ENCODE measurements at regions not wholly inside any gene's neighbourhood (a gene's known extent, or its start where the extent isn't known, plus 50 kb on each side); places are given as distances from the start of the nearest gene placed in this dataset.

DNA sequence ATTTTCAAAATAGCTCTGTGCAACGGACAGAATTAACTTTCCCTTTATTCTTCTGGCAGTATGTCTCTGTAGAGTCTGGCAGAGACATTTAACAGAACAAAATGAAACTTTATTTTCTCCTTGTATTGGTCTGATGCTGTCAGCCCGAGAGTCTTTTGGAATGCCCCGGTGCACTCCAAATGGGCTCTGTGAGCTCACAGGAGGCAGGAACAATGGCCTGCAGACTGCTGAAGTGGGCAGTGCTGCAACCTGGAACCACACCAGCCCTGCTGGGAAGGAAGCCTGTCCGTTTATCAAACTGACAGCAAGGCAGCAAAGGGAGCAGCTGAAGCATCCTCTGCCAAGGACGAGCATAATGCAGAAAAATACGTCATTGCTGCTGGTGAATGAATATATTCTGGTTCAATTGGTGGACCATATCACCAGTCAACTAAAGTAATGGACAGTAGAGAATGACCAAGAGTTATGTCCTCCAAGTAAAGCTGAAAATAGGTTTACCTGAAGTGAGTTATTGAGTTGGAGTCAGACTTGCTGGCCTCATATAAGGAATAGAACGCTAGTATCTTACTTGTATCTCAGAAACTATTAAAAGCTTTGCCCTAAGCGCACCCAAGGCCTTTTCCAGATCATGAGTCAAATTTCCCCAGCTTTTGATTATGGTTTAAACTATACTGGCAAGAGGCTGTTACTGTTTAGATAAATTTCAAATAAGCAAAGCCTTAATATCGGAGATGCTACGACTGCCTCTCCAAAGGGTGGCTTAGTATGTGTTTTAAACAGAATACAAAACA lies 207.6 kb upstream of the TANK start:
- TF ChIP-seq, protein P1, sequence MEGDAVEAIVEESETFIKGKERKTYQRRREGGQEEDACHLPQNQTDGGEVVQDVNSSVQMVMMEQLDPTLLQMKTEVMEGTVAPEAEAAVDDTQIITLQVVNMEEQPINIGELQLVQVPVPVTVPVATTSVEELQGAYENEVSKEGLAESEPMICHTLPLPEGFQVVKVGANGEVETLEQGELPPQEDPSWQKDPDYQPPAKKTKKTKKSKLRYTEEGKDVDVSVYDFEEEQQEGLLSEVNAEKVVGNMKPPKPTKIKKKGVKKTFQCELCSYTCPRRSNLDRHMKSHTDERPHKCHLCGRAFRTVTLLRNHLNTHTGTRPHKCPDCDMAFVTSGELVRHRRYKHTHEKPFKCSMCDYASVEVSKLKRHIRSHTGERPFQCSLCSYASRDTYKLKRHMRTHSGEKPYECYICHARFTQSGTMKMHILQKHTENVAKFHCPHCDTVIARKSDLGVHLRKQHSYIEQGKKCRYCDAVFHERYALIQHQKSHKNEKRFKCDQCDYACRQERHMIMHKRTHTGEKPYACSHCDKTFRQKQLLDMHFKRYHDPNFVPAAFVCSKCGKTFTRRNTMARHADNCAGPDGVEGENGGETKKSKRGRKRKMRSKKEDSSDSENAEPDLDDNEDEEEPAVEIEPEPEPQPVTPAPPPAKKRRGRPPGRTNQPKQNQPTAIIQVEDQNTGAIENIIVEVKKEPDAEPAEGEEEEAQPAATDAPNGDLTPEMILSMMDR (IDR thresholded peaks at IDR 0.05) = no peak
- TF ChIP-seq, protein P2, sequence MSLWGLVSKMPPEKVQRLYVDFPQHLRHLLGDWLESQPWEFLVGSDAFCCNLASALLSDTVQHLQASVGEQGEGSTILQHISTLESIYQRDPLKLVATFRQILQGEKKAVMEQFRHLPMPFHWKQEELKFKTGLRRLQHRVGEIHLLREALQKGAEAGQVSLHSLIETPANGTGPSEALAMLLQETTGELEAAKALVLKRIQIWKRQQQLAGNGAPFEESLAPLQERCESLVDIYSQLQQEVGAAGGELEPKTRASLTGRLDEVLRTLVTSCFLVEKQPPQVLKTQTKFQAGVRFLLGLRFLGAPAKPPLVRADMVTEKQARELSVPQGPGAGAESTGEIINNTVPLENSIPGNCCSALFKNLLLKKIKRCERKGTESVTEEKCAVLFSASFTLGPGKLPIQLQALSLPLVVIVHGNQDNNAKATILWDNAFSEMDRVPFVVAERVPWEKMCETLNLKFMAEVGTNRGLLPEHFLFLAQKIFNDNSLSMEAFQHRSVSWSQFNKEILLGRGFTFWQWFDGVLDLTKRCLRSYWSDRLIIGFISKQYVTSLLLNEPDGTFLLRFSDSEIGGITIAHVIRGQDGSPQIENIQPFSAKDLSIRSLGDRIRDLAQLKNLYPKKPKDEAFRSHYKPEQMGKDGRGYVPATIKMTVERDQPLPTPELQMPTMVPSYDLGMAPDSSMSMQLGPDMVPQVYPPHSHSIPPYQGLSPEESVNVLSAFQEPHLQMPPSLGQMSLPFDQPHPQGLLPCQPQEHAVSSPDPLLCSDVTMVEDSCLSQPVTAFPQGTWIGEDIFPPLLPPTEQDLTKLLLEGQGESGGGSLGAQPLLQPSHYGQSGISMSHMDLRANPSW (CRISPR knock-in tag; conservative IDR thresholded peaks at IDR 0.05; ENCODE audit: low read depth) = no peak
- TF ChIP-seq, protein P3, sequence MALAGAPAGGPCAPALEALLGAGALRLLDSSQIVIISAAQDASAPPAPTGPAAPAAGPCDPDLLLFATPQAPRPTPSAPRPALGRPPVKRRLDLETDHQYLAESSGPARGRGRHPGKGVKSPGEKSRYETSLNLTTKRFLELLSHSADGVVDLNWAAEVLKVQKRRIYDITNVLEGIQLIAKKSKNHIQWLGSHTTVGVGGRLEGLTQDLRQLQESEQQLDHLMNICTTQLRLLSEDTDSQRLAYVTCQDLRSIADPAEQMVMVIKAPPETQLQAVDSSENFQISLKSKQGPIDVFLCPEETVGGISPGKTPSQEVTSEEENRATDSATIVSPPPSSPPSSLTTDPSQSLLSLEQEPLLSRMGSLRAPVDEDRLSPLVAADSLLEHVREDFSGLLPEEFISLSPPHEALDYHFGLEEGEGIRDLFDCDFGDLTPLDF (CRISPR knock-in tag; IDR thresholded peaks at IDR 0.05) = no peak
- TF ChIP-seq, protein P4, sequence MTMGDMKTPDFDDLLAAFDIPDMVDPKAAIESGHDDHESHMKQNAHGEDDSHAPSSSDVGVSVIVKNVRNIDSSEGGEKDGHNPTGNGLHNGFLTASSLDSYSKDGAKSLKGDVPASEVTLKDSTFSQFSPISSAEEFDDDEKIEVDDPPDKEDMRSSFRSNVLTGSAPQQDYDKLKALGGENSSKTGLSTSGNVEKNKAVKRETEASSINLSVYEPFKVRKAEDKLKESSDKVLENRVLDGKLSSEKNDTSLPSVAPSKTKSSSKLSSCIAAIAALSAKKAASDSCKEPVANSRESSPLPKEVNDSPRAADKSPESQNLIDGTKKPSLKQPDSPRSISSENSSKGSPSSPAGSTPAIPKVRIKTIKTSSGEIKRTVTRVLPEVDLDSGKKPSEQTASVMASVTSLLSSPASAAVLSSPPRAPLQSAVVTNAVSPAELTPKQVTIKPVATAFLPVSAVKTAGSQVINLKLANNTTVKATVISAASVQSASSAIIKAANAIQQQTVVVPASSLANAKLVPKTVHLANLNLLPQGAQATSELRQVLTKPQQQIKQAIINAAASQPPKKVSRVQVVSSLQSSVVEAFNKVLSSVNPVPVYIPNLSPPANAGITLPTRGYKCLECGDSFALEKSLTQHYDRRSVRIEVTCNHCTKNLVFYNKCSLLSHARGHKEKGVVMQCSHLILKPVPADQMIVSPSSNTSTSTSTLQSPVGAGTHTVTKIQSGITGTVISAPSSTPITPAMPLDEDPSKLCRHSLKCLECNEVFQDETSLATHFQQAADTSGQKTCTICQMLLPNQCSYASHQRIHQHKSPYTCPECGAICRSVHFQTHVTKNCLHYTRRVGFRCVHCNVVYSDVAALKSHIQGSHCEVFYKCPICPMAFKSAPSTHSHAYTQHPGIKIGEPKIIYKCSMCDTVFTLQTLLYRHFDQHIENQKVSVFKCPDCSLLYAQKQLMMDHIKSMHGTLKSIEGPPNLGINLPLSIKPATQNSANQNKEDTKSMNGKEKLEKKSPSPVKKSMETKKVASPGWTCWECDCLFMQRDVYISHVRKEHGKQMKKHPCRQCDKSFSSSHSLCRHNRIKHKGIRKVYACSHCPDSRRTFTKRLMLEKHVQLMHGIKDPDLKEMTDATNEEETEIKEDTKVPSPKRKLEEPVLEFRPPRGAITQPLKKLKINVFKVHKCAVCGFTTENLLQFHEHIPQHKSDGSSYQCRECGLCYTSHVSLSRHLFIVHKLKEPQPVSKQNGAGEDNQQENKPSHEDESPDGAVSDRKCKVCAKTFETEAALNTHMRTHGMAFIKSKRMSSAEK (CRISPR knock-in tag; IDR thresholded peaks at IDR 0.05; ENCODE audit: borderline replicate concordance) = no peak
- TF ChIP-seq, protein P5, sequence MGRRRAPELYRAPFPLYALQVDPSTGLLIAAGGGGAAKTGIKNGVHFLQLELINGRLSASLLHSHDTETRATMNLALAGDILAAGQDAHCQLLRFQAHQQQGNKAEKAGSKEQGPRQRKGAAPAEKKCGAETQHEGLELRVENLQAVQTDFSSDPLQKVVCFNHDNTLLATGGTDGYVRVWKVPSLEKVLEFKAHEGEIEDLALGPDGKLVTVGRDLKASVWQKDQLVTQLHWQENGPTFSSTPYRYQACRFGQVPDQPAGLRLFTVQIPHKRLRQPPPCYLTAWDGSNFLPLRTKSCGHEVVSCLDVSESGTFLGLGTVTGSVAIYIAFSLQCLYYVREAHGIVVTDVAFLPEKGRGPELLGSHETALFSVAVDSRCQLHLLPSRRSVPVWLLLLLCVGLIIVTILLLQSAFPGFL (CRISPR knock-in tag; IDR thresholded peaks at IDR 0.05; ENCODE audit: borderline replicate concordance) = no peak
- TF ChIP-seq CREM (CRISPR knock-in tag; IDR thresholded peaks at IDR 0.05) = no peak
